Smooth muscle cell (in vitro differentiated cells): ENCODE measurements at regions not wholly inside any gene's neighbourhood (a gene's known extent, or its start where the extent isn't known, plus 50 kb on each side); places are given as distances from the start of the nearest gene placed in this dataset.
"Not testable (repeated sequence)": the region's sequence is repeated elsewhere in the genome, so short reads cannot be mapped to it uniquely, and the experiment has no call there.

Source experiments
- DNase-seq: peaks from one replicate; lab custom pipeline; 2025; ENCODE audit not compliant: unreplicated experiment; lab: John Stamatoyannopoulos, UW
- H2AFZ ChIP-seq: fragments of 200-600 bp; sonication (generic); 2 replicates; pipeline ENCODE4 v1.6.0; 2016; ENCODE audit warnings: antibody characterized with exemption, low read depth, mild to moderate bottlenecking
- H3F3A ChIP-seq: fragments of 200-600 bp; sonication (generic); 2 replicates; pipeline ENCODE4 v1.6.0; 2017; ENCODE audit warnings: antibody characterized with exemption, low read depth
- H3K27ac ChIP-seq: fragments of 200-600 bp; sonication (generic); 2 replicates; pipeline ENCODE4 v1.5.1; 2016; ENCODE audit warnings: low read depth, mild to moderate bottlenecking
- H3K27me3 ChIP-seq: fragments of 200-600 bp; sonication (generic); 2 replicates; pipeline ENCODE4 v1.6.1; 2016; ENCODE audit warnings: low read depth, mild to moderate bottlenecking
- H3K36me3 ChIP-seq: fragments of 200-600 bp; sonication (generic); 2 replicates; pipeline ENCODE4 v1.5.1; 2016; ENCODE audit warnings: low read depth
- H3K4me1 ChIP-seq: fragments of 200-600 bp; sonication (generic); 2 replicates; pipeline ENCODE4 v1.5.1; 2016; ENCODE audit warnings: low read depth
- H3K4me2 ChIP-seq: fragments of 200-600 bp; sonication (generic); 2 replicates; pipeline ENCODE4 v1.6.0; 2016; ENCODE audit warnings: mild to moderate bottlenecking
- H3K4me3 ChIP-seq: fragments of 200-600 bp; sonication (generic); 2 replicates; pipeline ENCODE4 v1.5.1; 2016; ENCODE audit warnings: mild to moderate bottlenecking
- H3K79me2 ChIP-seq: fragments of 200-600 bp; sonication (generic); 2 replicates; pipeline ENCODE4 v1.6.0; 2016; ENCODE audit warnings: low read depth, mild to moderate bottlenecking
- H3K9ac ChIP-seq: fragments of 200-600 bp; sonication (generic); 2 replicates; pipeline ENCODE4 v1.6.0; 2016; ENCODE audit warnings: low read depth
- H3K9me3 ChIP-seq: fragments of 200-600 bp; sonication (generic); replicated peaks from 2 replicates; pipeline ENCODE4 v1.5.1; 2016; ENCODE audit warnings: low read depth
- H4K20me1 ChIP-seq: fragments of 200-600 bp; sonication (generic); 2 replicates; pipeline ENCODE4 v1.6.0; 2016; ENCODE audit warnings: low read depth
- WGBS: methylation state at CpG from one replicate; pipeline ENCODE4 v1.1.7; 2016; ENCODE audit warnings: low lambda C conversion rate; 5-methylcytosine and 5-hydroxymethylcytosine counted together
- TF ChIP-seq, protein P1 (sequence below): fragments of 200-600 bp; sonication (generic); IDR thresholded peaks from 2 replicates; pipeline ENCODE4 v1.5.1; 2017; ENCODE audit warnings: borderline replicate concordance, mild to moderate bottlenecking, antibody characterized with exemption; ENCODE audit not compliant: insufficient read depth, poor library complexity, severe bottlenecking

DNA sequence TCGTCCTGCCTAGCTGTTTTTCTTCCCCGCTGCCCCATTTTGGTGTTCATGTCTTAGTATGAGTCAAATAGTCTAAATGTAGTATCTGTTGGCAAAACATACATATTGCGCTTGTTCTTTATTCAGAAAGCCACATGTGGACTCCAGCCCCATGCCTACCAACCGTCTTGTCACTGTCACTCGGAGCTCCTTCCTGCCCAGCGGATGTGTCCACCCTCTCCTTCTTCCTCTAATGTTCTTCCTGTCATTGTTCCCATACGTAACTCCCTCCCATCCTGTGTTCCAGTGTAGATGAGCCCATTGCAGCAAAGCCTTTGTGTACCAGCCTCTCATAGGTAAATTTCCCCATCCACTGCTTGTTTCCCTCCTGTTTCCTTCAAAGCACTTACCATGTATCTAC lies 120.5 kb downstream of the TMX1 start:
- Histone ChIP-seq H3K9ac (no peak overlapping the region), H4K20me1 (no peaks in the 10 kb centered on the region), H3K27me3 (no peaks in the 10 kb centered on the region), H3K27ac (no peak overlapping the region), H3F3A (peaks cover 5% of the 10 kb centered on the region), H3K4me3 (no peak overlapping the region), H3K4me2 (no peak overlapping the region), H2AFZ (no peak overlapping the region), H3K79me2 (no peaks in the 10 kb centered on the region), H3K36me3 (no peaks in the 10 kb centered on the region), H3K4me1 (peaks cover 24% of the 10 kb centered on the region), H3K9me3 (no peaks in the 10 kb centered on the region)
- DNase-seq, result no peak
- WGBS, result 97% methylated on average over 7 of the region's 7 CpGs
- TF ChIP-seq, protein P1, sequence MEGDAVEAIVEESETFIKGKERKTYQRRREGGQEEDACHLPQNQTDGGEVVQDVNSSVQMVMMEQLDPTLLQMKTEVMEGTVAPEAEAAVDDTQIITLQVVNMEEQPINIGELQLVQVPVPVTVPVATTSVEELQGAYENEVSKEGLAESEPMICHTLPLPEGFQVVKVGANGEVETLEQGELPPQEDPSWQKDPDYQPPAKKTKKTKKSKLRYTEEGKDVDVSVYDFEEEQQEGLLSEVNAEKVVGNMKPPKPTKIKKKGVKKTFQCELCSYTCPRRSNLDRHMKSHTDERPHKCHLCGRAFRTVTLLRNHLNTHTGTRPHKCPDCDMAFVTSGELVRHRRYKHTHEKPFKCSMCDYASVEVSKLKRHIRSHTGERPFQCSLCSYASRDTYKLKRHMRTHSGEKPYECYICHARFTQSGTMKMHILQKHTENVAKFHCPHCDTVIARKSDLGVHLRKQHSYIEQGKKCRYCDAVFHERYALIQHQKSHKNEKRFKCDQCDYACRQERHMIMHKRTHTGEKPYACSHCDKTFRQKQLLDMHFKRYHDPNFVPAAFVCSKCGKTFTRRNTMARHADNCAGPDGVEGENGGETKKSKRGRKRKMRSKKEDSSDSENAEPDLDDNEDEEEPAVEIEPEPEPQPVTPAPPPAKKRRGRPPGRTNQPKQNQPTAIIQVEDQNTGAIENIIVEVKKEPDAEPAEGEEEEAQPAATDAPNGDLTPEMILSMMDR, result no peak

DNA sequence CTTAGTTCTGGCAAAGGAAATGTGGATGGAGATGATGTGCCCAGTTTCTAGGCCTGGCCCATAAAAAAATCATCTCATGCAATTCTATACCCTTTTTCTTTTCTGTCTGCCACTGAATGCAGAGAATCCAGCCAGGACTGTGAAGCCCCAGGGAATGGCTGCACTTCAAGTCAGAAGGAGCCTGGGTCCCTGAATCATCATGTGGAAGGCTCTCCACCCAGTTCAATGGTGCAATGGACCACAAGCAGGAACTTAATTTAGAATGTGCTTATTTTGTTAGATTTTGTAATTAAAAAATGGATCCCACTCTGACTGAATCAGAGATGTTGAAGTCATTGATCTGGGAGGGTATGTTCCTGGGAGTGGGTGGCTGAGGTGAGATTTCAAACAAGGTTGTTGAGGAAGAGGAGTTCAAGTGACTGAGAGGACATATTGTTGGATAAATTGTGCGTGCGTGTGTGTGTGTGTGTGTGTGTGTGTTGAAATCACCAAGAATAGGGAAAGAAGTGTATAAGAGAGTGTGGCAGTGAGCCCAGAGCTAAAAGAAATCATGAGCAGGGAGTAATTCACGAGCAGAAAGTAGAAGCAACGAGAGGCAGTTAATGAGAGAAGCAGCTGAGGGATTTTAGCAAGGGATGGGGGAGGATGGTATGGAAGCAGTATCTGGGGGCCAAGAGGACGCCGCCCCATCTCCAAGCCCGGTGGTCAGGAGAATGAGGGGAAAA lies 125.4 kb downstream of the TMX1 start:
- no peaks in the 10 kb centered on the region for H4K20me1 ChIP-seq
- DNase-seq, result no peak
- TF ChIP-seq, protein P1, result no peak
- H3K4me1 ChIP-seq, result peaks cover 15% of the 10 kb centered on the region
- no peaks in the 10 kb centered on the region for H3K79me2 ChIP-seq
- peaks cover 5% of the 10 kb centered on the region for H3F3A ChIP-seq
- WGBS, result 88% methylated on average over 7 of the region's 7 CpGs
- H3K27ac ChIP-seq, result no peak overlapping the region
- H3K4me2 ChIP-seq, result no peak overlapping the region
- H3K9me3 ChIP-seq, result no peaks in the 10 kb centered on the region
- no peak overlapping the region for H3K9ac ChIP-seq
- H3K4me3 ChIP-seq, result no peak overlapping the region
- H2AFZ ChIP-seq, result no peak overlapping the region
- H3K36me3 ChIP-seq, result no peaks in the 10 kb centered on the region
- no peaks in the 10 kb centered on the region for H3K27me3 ChIP-seq

DNA sequence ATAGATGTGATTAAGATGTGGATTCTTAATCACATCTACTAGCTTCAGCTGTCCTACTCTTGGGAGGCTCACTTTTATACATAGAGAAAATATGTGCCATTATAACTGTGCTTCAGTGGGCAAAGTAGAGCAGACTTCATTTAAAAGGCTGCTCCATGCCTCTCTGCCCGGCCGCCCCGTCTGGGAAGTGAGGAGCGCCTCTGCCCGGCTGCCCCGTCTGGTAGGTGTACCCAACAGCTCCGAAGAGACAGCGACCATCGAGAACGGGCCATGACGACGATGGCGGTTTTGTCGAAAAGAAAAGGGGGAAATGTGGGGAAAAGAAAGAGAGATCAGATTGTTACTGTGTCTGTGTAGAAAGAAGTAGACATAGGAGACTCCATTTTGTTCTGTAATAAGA lies 126.4 kb downstream of the TMX1 start:
- not testable (repeated sequence) for H3K4me2 ChIP-seq, H3K27ac ChIP-seq, H3K79me2 ChIP-seq, H3K9me3 ChIP-seq, H3K27me3 ChIP-seq, DNase-seq, H2AFZ ChIP-seq, H3K9ac ChIP-seq, H3K4me3 ChIP-seq, H3K36me3 ChIP-seq, H4K20me1 ChIP-seq
- Histone ChIP-seq H3F3A (peaks cover 11% of the 10 kb centered on the region), H3K4me1 (peaks cover 17% of the 10 kb centered on the region)
- 95% methylated on average over 14 of the region's 14 CpGs for WGBS

DNA sequence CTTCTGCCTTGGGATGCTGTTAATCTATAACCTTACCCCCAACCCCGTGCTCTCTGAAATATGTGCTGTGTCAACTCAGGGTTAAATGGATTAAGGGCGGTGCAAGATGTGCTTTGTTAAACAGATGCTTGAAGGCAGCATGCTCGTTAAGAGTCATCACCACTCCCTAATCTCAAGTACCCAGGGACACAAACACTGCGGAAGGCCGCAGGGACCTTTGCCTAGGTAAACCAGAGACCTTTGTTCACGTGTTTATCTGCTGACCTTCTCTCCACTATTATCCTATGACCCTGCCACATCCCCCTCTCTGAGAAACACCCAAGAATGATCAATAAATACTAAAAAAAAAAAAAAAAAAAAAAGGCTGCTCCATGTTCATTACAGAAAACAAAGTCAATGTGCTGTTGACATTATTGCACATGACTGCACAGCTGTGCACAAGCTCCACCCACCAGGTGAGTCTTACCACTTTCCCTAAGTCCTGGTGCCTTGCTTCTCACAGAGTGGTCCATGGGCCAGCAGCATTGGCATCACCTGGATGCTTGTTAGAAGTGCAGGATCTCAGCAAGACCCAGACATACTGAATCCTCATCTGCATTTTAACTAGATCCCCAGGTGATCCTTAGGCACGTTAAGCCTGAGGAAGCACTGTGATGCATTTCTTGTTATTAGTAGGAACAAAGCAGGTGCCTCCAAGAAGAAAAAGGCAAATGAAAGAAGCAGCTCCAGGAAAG lies 127.0 kb downstream of the TMX1 start:
- H3K4me3 ChIP-seq, H3K9me3 ChIP-seq, H2AFZ ChIP-seq, H3K36me3 ChIP-seq, DNase-seq, H3K27me3 ChIP-seq, H3K79me2 ChIP-seq, H3K9ac ChIP-seq, H4K20me1 ChIP-seq: not testable (repeated sequence)
- peaks cover 11% of the 10 kb centered on the region for H3F3A ChIP-seq
- WGBS, result 46% methylated on average over 7 of the region's 7 CpGs
- H3K27ac ChIP-seq, result peak overlapping the region; percentile 83
- peak overlapping the region; percentile 11 for H3K4me2 ChIP-seq
- H3K4me1 ChIP-seq, result peaks cover 17% of the 10 kb centered on the region
